Activated gamma-delta T cell (primary cell): ENCODE measurements at regions not wholly inside any gene's neighbourhood (a gene's known extent, or its start where the extent isn't known, plus 50 kb on each side); places are given as distances from the start of the nearest gene placed in this dataset.
"Not testable (repeated sequence)": the region's sequence is repeated elsewhere in the genome, so short reads cannot be mapped to it uniquely, and the experiment has no call there.

Source experiments
- DNase-seq: peaks from one replicate; lab custom pipeline; 2025; lab: John Stamatoyannopoulos, UW

GRCh38 chr4:126338548-126338947 is 1023.8 kb downstream of the FAT4 start:
- DNase-seq, result no peak

DNA sequence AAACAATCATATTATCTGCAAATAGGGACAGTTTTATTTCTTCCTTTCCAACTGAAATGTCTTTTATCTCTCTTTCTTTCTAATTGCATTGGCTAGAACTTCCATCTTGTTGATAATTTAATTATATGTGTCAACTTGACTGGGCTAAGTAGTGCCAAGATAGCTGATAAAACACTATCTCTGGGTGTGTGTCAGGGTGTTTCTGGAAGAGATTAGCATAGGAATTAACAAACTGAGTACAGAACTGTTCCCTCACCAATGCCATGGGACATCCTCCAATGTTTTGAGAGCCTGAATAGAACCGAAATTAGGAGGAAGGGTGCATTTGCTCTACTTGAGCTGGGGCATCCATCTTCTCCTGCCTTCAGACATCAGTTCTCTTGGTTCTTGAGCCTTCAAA is 1027.2 kb downstream of the FAT4 start:
- DNase-seq, result no peak

- DNase-seq, result no peak
Measured at GRCh38 chr4:126344472-126344871, 1029.7 kb downstream of the FAT4 start.

- no peak for DNase-seq
Measured at GRCh38 chr4:126346654-126347053, 1031.9 kb downstream of the FAT4 start.

- DNase-seq, result no peak
Measured at GRCh38 chr4:126354784-126355183, 1040.0 kb downstream of the FAT4 start.

GRCh38 chr4:126358041-126358440 is 1043.3 kb downstream of the FAT4 start:
- DNase-seq, result no peak

DNA sequence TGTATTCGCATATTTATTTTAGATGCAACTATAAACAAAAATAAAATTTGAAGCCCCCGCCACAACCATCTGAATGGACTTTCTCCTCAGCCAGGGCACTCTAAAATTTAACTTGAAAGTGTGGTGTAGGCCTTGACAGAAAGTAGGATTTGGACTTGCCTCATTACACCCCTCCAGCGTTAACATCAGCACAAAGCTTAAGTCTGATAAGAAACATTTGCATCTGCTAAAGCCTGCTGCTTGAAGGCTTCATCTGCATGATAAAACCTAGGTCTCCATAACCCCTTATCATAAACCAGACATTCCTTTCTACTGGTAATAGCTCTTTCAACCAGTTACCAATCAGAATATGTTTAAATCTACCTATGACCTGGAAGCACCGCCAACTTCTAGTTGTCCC is 1046.5 kb downstream of the FAT4 start:
- DNase-seq, result no peak

DNA sequence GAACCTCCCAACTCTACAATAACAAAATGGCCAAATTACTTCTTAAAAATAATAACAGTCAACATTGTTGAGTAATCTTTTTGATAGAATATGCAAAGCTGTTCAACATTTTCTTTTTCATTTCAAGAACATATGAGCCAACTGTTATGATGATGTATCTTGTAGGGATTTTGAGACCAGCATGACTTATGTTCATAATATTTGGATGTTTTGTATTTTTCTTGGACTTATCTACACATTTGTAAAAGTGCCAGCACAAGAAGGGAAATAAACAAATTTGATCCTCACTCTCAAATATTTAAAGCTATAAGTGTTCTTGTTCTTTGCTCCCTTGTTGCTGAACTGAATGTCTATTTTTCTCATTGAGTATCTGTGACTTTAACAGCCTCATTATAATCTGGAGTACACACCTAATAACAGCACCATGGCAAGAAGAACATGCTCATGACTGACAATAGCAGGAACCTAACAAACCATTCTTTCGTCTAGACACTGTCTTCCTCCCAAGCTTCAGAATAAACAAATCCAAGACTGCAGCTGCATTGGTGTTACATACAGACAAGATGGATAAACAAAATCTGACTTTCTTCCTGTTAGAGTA is 1049.7 kb downstream of the FAT4 start:
- no peak for DNase-seq

DNA sequence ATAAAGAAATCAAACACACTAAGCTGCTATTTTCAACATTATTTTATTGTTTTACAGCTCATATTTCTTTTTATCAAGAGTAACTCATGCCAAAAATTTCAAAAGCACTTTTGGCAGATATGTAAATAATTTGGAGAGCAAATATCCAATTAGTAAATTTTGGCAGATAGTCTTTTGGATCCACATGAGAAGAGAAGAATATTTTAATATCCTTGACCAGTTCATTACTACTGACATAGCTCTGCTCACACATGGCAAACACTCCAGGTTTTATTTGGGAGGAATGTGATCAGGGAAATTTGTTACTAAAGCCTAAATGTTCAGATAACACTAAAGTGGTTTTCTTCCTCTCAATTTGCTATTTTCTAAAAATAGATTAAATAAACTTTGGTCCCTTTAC is 1054.3 kb downstream of the FAT4 start:
- DNase-seq, result no peak

- no peak for DNase-seq
Measured at GRCh38 chr4:126372634-126373033, 1057.9 kb downstream of the FAT4 start.

- DNase-seq, result no peak
Measured at GRCh38 chr4:126375462-126376054, 1060.8 kb downstream of the FAT4 start.

DNA sequence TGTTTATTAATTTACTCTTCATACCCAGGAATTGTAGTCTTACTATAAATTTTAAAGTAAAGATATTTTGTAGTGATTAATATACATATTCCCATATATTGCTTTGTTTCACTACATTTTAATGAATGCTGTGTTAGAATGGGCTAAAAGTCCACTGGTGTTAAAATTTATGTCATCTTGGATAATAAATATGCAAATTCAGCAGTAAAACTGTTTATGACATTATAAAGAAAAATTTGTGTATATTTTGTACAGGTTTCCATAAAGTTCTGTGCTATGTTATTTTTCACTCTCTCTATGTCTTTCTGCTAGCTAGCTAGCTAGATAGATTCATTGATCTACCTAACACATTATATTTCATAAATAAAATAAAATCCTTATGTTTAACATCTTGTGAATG is 1071.2 kb downstream of the FAT4 start:
- no peak for DNase-seq

- DNase-seq, result no peak
Measured at GRCh38 chr4:126386512-126386911, 1071.8 kb downstream of the FAT4 start.

DNA sequence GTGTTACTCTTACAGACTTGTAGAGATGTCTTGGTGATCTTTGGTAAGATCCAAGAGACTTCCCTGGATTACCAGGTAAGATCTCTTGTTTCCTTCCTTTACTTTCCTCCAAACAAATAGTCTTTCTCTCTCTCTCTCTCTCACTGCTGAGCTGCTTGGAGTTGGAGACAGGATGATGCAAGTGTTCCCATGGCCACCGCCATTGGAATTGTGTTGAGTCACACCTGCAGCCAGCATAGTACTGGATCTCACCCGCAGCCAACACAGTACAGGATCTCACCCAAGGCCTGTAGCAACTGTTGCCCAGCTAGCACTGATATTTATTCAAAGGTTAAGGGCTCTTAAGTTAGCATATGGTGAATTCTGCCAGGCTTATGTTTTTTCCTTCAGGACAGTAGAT is 1080.9 kb downstream of the FAT4 start:
- DNase-seq, result no peak

- DNase-seq, result no peak
Measured at GRCh38 chr4:126396121-126396520, 1081.4 kb downstream of the FAT4 start.

DNA sequence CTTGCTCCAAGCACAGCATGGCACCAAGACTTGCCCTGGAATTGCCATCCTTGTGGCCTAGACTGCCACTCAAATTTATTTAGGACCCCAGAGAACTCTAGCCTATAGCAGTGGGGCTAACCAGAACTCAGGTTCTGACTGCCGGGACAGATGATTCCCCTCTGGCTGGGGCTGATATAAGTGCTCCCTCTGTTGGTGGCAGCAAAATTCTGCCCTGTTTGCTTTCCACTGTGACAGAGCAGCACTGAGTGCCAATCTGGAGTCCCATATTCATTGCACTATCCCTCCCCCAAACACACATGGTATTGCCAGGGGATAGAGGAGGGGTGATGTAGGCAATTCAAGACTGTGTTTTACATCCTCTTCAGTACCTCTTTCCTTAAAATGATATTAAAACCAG is 1081.9 kb downstream of the FAT4 start:
- DNase-seq, result no peak

DNA sequence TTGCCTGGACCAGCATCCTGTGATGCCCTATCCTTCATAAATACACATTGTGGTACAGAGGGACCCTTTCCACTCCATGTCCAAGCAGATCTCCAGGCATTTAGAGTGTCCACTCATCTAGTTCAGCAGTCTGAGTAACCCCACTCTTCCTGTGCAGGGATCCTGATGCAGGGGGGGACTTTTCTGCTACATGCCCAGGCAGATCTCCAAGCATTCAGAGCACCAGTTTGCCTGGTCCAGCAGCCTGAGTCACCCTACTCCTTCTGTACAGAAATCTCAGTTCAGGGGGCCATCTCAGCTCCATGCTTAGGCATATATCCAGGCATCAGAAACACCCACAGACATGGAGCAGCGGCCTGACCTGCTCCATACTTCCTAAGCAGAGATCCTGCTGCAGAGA is 1089.8 kb downstream of the FAT4 start:
- no peak for DNase-seq

DNA sequence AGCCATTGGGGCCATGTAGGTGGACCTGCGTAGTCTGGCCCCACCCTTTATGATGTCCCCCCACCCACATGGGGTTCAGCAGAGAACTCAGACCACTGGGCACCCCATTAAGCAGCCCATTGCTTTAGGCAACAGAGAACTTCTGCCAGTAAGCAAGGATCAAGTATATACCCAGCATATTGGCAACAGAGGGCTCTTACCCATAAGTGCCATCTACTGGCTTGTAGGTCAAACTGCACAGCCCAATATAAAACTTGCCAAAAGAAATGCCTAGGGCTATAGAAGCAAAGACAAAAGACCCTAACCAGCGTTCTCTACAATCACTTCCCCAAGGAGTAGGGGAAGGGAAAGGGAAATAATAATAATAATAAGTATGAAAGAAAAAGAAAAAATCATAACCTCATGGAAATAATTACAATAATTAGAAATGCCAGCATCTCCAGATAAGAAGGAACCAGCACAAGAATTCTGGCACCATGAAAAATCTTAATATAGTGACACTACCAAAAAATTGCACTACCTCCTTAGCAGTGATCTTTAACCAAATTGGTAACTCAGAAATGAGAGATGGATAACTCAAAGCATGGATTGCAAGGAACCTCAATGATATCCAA is 1090.7 kb downstream of the FAT4 start:
- DNase-seq, result no peak

GRCh38 chr4:126409746-126410145 is 1095.0 kb downstream of the FAT4 start:
- DNase-seq, result no peak

DNA sequence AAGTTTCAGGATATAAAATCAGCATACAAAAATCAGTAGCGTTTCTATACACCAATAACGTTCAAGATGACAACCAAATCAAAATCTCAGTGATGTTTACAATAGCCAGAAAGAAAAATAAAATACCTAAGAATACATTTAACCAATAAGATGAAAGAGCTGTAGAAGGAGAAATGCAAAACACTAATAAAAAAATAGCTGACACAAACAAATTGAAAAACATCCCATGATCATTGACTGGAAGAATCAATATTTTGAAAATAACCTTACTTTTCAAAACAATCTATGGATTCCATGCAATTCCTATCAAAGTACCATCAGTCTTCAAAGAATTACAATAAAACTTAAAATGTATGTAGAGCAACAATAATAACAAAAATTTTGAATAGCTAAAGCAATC is 1096.3 kb downstream of the FAT4 start:
- DNase-seq, result no peak

DNA sequence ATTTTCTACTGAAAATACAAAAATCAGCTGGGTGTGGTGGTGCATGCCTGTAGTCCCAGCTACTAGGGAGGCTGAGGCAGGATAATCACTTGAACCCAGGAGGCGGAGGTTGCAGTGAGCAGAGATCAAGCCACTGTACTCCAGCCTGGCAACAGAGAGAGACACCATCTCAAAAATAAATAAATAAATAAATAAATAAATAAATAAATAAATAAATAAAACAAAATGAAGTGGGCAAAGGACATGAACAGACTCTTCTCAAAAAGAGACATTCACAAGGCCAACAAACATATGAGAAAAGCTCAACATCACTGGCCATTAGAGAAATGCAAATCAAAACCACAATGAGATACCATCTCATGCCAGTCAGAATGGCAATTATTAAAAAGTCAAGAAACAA is 1097.6 kb downstream of the FAT4 start:
- DNase-seq, result not testable (repeated sequence)

DNA sequence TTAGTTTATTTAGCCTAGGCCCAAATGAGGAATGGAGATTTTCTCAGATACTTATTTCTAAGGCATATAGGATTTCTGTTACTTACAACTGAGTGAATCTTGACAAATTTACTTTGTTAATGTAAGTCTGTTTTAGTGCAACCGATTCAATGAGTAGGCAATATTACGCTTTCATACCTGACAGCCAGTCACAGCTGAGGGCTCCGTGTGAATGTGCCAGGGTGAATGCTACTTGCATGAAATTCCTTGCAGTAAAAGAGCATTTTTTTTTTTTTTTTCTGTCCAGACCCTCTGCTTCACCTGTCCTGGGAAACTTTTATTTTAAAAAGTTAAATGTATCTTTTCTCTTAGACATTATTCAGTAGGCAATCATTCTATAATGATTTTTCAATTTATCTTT is 1100.0 kb downstream of the FAT4 start:
- no peak for DNase-seq

DNA sequence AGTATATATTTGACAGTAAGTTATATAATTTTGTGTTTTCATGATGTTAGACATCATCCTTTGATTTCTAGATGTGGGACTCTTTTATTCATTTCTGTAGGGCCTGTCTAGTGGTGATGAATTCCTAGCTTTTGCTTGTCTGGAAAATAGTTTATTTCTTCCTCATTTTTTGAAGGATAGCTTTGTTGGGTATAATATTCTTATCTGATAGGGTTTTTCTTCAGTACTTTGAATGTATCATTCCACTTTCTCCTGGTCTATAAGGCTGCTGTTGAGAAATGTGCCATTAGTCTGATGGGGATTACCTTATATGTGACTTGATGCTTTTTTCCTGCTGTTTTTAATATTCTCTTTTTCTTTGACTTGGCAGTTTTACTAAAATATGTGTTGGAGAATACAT is 1104.5 kb downstream of the FAT4 start:
- DNase-seq, result no peak

DNA sequence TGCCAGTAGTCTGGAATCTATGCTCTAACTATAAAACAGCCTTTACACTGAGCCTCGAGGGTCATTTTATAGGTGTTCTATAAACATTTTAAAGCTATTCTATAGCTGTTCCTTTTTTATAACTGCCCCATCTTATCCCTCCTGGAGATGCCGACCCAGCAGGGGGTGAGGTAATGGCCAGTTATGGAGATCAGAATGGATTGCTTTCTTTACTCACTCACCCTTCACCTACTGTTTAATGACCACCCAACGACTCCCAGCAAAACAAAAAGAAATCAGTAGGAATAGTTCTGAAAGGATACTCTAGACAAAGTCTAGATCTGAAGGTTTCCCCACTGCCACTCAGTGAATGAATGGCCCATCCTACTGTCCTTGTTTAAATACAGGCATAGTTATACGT is 1113.1 kb downstream of the FAT4 start:
- no peak for DNase-seq
